ENCODE measurements at regions not wholly inside any gene's neighbourhood (a gene's known extent, or its start where the extent isn't known, plus 50 kb on each side); places are given as distances from the start of the nearest gene placed in this dataset.

DNA sequence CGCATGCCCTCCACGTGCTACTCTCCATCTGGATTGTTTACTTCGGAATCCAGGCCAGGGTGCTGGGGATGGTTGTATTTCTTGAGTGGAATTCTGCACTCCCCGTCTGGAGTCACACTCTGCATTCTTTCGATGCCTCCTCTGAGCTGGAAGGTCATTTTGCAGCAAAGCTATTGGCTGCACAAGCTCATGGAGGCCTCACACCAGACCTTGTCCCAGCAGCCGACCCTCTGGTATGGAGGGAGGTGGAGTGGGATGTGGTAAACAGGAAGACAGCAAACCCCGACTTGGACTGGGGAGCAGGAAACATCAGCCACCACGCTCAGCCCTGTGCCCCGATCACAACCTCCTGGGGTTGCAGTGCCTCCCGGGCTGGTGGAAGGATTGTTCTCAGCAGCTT is 225.3 kb upstream of the LNX1 start:
- TF ChIP-seq, protein P1, sequence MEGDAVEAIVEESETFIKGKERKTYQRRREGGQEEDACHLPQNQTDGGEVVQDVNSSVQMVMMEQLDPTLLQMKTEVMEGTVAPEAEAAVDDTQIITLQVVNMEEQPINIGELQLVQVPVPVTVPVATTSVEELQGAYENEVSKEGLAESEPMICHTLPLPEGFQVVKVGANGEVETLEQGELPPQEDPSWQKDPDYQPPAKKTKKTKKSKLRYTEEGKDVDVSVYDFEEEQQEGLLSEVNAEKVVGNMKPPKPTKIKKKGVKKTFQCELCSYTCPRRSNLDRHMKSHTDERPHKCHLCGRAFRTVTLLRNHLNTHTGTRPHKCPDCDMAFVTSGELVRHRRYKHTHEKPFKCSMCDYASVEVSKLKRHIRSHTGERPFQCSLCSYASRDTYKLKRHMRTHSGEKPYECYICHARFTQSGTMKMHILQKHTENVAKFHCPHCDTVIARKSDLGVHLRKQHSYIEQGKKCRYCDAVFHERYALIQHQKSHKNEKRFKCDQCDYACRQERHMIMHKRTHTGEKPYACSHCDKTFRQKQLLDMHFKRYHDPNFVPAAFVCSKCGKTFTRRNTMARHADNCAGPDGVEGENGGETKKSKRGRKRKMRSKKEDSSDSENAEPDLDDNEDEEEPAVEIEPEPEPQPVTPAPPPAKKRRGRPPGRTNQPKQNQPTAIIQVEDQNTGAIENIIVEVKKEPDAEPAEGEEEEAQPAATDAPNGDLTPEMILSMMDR (conservative IDR thresholded peaks at IDR 0.05 in 1 of 2, IDR thresholded peaks at IDR 0.05 in 1 of 2; ENCODE audit: low read depth in 1 of 2, low read length in 2 of 2), result no peak
- no peak for TF ChIP-seq EZH2 (IDR thresholded peaks at IDR 0.05; ENCODE audit: low read length, missing control alignments)
